GM18909 (cell line): ENCODE measurements at regions not wholly inside any gene's neighbourhood (a gene's known extent, or its start where the extent isn't known, plus 50 kb on each side); places are given as distances from the start of the nearest gene placed in this dataset.
"Not testable (repeated sequence)": the region's sequence is repeated elsewhere in the genome, so short reads cannot be mapped to it uniquely, and the experiment has no call there.

Experiments used
- ATAC-seq: cut with Tn5 transposase; IDR thresholded peaks from one replicate; pipeline ENCODE4 v1.9.1; 2021; ENCODE audit warnings: mild to moderate bottlenecking; ENCODE audit not compliant: unreplicated experiment, poor library complexity

GRCh38 chr22:35177811-35178210 is 79.5 kb upstream of the HMGXB4 start:
- ATAC-seq = no peak

GRCh38 chr22:35178446-35178845 is 78.8 kb upstream of the HMGXB4 start:
- no peak for ATAC-seq

- ATAC-seq = no peak
Measured at GRCh38 chr22:35183917-35184316, 73.4 kb upstream of the HMGXB4 start.

- no peak for ATAC-seq
Measured at GRCh38 chr22:35186492-35186891, 70.8 kb upstream of the HMGXB4 start.

GRCh38 chr22:35188930-35189329 is 68.4 kb upstream of the HMGXB4 start:
- ATAC-seq = not testable (repeated sequence)

- ATAC-seq = no peak
Measured at GRCh38 chr22:35189559-35189958, 67.7 kb upstream of the HMGXB4 start.

- no peak for ATAC-seq
Measured at GRCh38 chr22:35191412-35191811, 65.9 kb upstream of the HMGXB4 start.

GRCh38 chr22:35192129-35192918 is 65.0 kb upstream of the HMGXB4 start:
- ATAC-seq = no peak

GRCh38 chr22:35195226-35195625 is 62.1 kb upstream of the HMGXB4 start:
- ATAC-seq = no peak

- no peak for ATAC-seq
Measured at GRCh38 chr22:35195821-35196220, 61.5 kb upstream of the HMGXB4 start.

GRCh38 chr22:35197071-35197470 is 60.2 kb upstream of the HMGXB4 start:
- no peak for ATAC-seq

- no peak for ATAC-seq
Measured at GRCh38 chr22:35197886-35198285, 59.4 kb upstream of the HMGXB4 start.

- ATAC-seq = no peak
Measured at GRCh38 chr22:35198738-35199137, 58.6 kb upstream of the HMGXB4 start.

- no peak for ATAC-seq
Measured at GRCh38 chr22:35202376-35202775, 54.9 kb upstream of the HMGXB4 start.

GRCh38 chr22:35203583-35203982 is 53.7 kb upstream of the HMGXB4 start:
- ATAC-seq = no peak

- ATAC-seq = no peak
Measured at GRCh38 chr22:35204807-35205775, 52.2 kb upstream of the HMGXB4 start.

- ATAC-seq = no peak
Measured at GRCh38 chr22:35205961-35206360, 51.3 kb upstream of the HMGXB4 start.

GRCh38 chr22:35206889-35207288 is 50.4 kb upstream of the HMGXB4 start:
- ATAC-seq = no peak
